Glomerular visceral epithelial cell (primary cell): ENCODE measurements at regions not wholly inside any gene's neighbourhood (a gene's known extent, or its start where the extent isn't known, plus 50 kb on each side); places are given as distances from the start of the nearest gene placed in this dataset.
A peak's percentile ranks its signal among the peaks of the same experiment; 100 is the strongest.

Experiments
- DNase-seq: peaks from one replicate; pipeline ENCODE4 v3.0.0-alpha.2; 2016; ENCODE audit errors: extremely low spot score

DNA sequence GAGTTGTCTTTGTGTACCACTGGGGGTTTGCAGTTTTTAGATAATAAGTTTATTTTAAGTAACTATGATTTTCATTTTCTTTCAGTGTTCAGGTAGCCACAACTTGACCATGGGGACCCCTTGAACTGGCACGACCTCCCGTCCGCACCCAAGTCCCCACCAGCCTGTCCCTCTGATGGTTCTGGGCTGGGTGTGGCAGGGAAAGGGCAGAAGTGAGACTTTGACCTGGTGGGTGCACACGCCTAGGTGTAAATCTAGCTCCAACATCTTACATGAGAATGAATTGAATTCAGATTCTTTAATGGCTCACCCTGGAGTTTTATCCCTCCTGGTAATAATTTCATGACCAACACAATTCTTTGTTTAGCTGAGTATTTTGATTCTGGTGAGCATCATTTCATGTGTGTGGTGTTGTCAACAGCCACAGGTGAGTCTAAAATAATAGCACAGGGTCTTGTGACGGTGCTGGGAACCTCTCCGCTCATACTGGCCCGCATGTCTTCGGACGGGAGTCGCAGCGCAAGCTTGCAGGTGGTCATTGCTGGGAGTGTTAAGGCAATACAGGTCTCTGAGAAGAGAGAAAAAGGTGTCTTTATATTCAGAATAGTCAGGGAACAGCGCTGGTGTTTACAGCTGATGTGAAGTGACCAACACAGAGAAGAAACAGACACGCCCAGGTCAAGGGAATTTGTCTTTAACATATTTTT, 50.8 kb upstream of the POFUT2 start:
- DNase-seq: no peak

DNA sequence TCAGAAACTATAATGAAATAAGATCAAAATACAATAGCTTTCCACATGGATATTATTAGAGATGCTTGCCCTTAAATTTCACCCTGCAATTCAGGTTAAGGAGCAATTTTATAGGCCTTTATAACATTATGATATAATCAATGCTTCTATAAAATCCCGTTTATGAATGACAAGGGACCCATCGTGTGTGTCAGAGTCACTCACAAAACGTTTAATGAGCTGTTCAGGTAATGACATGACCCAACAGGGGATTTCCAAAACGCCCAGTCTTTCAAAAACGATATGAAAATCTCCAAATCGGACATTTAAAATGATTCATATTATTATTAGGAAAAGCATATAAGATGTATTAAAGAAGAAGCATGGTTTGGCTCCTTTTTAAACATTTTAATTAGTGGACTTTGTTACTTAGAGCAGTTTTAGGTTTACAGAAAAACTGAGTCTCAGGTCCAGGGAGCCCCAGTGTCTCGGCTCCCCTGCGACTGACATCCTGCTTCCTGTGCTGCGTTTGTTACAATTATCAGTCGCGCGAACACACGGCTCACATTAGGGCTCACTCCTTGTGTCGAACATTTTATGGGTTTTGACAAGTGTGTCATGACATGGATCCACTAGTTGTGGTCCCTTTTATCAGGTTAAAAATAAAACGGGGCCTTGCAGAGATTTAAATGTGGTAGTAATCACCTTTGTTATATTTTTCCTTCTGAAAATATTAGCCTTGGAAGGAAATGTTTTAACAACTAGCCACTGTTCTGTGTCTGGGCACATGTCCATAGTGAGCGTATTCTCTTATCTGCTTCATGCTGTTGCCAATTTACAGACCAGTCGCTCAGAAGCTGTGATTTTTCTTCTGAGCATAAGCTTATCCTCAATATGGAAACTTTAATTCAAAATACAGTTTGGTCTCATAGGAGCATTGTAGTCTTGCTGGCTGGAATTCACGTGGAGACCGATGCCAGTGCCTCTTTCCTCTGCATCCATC, 52.0 kb upstream of the POFUT2 start:
- DNase-seq: no peak

DNA sequence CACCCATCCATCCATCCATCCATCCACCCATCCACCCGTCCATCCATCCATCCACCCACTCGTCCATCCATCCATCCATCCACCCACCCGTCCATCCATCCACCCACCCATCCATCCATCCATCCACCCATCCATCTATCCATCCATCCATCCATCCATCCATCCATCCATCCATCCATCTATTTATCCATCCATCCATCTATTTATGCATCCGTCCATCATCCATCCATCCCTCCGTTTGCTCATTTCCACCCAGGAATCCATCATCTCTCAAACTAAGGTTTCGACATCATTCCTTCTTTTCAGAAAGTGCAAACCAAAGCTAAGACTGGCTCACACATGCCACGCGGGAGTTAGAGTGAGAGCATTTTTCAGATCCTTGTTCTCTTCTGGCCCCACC, 52.8 kb upstream of the POFUT2 start:
- no peak for DNase-seq

DNA sequence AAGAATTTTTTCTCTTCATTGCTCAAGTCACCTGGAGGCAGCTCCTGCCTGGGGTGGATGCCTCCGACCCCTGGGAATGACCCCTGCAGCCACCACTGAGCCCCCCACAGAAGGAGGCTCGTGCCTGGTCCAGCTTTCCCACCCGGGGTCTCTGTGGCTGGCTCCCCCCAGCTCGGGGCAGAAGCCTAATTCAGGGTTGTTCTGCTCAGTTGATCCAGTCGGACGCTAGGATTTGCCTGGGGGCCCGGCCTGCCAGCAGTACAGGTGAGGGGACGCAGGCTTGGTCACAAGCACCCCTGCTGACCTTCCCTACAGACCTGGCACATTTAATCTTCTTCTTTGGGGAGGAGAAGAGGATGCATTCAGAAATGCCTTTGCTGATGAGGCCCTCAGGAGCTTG, 53.6 kb upstream of the POFUT2 start:
- no peak for DNase-seq

DNA sequence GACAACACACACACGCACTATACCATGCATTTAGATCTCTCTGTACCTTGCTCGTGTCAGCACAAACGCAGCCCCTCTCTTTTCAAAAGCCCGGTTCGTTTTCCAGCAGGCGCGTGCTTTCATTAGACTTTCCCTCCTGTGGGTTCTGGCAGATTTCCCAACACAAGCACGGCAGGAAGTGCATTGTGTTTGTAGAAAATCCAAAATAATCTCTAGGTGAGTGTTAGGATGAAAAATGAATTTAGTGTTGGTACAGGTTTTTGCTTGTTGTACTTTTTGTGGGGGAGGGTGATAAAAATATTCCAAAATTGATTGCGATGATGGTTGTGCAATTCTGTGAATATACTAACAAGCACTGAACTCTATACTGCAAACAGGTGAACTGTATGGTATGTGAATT, 54.1 kb upstream of the POFUT2 start:
- no peak for DNase-seq

DNA sequence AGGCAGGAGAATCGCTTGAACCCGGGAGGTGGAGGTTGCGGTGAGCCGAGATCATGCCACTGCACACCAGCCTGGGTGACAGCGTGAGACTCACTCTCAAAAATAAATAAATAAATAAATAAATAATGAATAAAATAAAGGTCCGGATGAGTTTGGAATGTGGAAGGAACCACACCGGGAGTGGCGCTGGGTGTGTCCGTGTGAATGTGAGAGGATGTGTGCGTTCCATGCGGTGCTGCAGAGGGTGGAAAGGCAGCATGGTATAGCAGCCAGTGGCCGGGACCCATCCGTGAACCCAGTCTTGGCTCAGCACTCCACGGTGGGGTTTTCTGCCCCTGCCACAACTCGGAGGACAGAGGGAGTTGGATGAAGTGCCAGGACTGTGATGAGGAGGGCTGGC, 56.2 kb upstream of the POFUT2 start:
- no peak for DNase-seq

DNA sequence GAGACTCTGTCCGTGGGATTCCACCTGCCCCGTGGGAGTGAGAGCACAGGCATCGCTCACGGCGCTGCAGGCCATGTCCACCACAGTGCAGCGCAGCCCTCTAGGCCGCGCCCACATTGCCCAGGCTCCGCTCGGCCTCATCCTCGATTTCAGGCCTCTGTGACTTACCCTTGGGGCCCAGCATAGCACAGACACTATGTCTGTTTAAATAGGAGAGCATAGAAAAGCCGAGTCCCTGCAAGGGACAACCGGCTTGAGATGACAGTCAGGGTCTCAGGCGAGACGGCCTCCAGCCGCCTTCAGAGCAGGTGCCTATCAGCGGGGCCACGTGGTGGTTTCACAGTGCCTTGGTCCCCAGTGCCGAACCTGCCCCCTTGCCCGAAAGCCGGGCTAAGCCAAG, 56.9 kb upstream of the POFUT2 start:
- DNase-seq: no peak

DNA sequence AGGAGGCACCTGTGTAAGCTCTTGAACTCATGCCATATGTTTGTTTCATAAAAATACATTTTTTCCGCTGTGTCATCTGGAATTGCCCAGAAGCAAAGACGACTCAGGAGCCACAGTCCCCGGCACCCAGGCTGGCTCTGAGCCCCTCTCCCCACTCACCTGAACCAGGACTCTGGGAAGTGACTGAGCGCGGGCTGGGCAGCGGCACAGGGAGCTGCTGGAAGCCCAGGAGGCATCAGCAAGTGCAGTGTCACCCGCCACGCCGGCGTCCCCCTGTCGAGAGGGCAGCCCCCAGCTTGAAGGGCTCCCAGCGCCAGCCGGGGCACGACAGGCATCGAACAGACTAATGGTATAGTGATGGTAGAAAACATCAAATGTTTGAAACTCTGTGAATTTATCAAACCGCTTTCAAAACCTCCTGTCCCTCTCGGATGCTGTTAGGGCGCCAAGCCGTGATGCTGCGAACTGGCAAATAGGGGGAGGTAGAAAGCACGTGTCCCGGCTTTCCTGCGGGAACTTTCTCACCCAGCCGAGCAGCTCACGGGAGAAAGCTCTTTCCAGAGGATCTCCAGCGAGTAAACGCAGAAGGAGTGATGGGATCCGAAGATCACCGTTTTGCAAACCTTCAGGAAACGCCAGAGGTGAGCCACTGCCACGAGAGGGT, 57.8 kb upstream of the COL18A1 start:
- no peak for DNase-seq

DNA sequence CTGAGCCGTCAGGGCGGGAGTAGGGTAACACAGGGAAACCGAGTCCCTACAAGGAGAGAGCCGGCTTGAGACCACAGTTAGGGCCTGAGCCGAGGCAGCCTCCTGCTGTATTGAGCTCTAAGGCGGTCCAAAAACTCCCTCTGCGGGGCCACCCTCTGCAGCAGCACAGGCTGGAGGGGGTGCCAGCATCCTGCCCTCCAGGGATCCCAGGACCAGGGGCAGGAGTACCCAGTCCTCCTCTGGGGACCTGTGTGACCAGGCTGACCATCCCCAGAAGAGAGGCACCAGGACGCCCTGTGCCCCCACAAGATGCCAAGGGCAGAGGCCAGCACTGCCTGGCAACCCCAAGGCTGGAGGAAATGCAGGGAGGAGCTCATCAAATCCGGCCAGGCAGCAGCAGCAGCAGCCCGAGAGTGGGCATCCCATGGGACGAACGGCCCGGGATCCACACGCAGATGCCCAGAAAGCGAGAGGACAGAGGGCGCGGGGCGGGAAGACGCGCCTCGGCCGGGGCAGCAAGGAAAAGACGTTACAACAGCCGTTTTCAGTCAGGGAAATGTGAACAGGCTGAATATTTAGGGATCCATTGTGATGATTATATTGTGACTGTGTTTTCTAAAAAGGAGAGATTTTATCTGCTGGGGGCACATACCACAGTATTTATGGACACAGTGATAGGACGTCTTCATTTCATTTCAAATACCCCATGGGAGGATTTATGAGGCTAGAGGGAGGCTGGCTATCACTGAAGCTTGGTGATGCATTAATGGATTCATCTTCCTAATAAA, 57.1 kb upstream of the COL18A1 start:
- DNase-seq: no peak

DNA sequence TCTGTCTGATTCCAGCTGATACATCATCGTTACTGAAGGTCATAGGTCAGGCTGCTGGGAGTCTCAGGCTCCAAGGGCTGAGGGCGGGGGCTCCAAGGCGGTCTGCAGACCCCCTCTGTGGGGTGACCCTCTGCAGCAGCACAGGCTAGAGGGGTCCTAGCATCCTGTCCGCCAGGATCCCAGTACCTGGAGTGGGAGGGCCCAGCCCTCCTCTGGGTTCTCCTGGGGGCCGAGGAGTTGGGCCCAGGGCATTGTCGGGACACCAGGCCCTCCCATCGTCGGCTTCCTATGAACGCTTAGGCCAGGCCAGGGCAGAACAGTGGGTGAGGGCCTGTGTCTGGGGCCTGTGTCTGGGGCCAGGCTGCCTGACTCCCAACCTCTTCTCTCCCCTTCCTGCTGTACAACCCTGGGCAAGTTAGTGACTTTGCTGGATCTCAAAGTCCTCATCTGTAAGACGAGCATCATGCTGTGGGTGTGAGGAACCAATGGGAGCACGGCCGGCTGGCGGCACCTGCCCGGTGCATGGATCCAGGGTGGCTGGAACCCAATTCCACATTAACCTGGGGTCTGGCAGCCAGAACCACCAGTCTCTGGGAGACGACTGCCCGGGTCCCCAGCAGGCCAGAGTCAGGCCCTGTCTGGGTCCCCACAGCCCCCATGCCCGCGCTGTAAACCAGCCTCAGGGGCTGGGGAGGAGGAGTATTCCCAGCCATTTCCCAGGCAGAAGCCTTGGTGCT, 56.2 kb upstream of the COL18A1 start:
- no peak for DNase-seq

DNA sequence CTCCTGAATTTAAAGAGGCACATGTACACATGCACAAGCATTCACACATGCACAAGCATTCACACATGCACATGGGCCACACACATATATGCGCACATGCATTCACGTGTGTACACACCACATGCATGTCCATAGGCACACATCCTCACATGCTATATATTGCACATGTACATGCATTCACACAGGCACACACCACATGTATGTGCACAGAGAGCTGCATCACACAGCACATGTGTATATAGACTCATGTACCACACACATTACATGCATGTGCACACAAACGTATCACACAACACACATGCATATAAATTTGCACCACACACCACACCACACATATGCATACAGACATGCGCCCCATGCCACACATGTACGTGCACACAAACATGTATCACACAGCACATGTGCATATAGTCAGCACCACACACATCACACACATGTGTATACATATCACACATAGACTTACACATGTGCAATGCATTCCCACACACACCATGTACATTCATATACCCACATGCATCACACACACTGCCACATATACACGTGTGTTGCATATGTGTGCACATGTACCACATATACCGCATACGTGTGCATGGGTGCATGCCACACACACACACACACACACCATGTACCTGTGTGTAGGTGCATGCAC, 54.6 kb upstream of the COL18A1 start:
- no peak for DNase-seq

DNA sequence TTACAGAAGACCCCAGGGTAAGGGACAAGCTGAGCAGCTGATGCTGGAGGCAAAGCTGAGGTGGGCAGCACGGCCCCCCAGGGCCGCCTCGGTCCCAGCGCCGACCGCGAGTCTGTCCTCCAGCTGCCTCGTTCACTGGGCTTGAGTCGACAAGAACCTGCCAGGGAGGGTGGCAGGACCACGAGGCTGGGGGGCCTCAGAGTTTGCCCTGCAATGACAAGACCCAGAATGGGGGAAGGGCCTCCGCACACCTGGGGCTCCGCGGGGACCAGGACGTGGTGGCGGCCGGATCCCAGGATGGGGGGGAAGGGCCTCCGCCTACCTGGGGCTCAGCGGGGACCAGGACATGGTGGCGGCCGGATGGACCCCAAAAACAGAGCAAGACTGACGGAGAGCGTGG, 53.9 kb upstream of the COL18A1 start:
- no peak for DNase-seq

DNA sequence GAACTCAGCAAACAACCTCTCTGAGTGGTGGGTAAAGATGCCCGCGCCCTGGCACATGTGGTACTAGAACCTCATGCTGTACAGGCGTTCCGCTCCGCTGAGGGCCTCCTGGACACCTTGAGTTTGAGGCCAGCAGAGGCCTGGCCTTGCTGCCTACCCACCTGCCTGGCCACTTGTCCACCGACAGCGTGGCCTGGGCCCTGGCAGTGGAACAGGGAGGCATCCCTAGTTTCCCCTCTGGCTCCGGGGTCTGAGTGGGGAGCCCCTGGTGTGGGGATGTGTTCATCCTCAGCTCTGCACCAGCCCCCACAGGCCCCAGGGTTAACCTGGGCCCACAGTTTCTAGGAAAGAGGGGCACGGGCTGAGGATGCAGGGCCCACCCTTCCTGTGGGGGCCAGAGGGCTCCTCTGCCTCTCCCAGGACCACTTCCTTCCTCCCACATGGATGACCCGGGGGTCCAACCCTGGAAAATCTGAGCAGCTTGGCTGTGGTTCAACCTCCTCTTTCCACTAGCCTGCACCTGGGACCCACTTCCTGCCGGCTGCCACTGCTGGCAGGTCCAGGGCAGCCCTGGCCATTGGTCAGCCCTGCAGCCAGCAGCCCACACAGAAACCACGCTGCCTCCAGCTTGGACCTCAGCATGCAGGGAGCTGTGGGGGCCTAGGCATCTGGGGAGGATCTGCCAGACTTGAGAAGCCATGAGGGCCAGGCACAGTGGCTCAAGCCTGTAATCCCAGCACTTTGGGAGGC, 53.3 kb upstream of the COL18A1 start:
- peak; percentile 76 for DNase-seq

DNA sequence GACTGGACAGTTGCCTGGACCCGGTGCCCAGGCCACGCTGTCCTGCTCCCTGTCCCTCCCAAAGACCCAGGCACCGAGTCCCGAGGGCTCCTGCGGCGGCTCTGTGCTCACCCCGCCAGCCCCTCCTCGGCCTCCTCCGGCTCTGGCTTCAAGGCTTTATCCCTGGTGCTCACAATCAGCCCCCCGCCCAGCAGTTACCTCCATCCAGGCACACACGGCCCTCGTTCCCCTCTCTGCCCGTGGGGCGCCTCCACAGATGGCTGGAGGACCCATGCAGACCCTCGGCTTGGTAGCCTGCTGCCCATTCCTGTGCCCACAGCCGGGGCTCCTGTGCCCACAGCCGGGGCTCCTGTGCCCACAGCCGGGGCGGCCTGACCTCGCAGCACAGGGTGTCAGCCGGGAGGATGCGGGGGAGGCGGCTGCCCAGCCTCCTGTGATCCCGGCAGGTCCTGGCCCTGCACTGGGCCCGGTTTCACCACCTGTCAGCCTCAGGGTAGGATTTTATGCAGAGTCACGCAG, 52.3 kb upstream of the COL18A1 start:
- no peak for DNase-seq

DNA sequence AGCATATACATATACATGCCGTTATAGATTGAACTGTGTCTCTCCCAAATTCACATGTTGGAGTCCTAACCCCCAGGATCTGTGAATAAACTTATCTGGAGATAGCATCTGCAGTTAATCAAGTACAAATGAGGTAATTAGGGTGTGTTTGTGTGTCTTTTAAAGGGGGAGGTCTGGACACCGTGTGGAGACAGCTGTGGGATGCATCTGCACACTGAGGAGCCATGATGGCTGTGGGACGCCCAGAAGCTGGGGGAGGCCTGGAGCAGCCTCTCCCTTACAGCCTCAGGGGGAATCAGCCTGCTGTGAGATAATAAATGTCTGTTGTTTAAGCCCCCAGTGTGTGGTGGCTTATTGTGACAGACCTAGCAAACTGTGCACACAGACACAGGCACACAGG, 51.8 kb upstream of the COL18A1 start:
- no peak for DNase-seq

DNA sequence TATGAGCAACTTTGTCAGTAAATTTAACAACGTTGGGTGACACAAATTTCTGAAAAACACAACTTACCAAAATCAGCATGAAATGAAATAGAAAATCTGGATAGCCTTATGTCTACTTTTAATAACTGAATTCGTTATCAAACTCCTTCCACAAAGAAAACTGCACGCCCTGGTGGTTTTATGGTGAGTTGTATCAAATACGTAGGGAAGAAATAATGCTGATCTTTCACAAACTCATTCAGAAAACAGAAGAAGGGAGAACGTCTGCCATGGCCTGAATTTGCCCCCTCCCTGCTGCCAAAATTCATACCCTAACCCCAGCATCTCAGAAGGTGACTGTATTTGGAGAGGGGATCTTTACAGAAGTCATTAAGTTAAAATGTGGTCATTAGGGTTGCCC, 50.0 kb upstream of the COL18A1 start:
- DNase-seq: no peak
